Panc1 (cell line): ENCODE measurements at regions not wholly inside any gene's neighbourhood (a gene's known extent, or its start where the extent isn't known, plus 50 kb on each side); places are given as distances from the start of the nearest gene placed in this dataset.

Experiments
- ATAC-seq: fragments of 200-7000 bp; cut with Tn5 transposase; 2 replicates; pipeline ENCODE4 v1.9.1; 2020; ENCODE audit warnings: mild to moderate bottlenecking, moderate library complexity
- BruUV-seq: library from RNA; stranded (reverse); fragments of 400-500 nt; replicated peaks from 2 replicates; lab custom pipeline; 2021; lab: Mats Ljungman, UMichigan
- CTCF ChIA-PET: fragments of 300-600 bp; sonication (Branson Sonifier 250); formaldehyde crosslinking; loops from one replicate; lab custom pipeline; 2022; ENCODE audit warnings: antibody characterized with exemption; lab: Charles Lee
- POLR2A ChIA-PET: fragments of 300-600 bp; sonication (Branson Sonifier 250); formaldehyde crosslinking; loops from one replicate; lab custom pipeline; 2022; ENCODE audit warnings: antibody characterized with exemption; lab: Charles Lee
- DNase-seq: peaks from one replicate; pipeline ENCODE4 v3.0.0-alpha.2; 2010; ENCODE audit warnings: low read depth, low spot score
- H3K27ac ChIP-seq: 2 replicates; pipeline ENCODE4 v1.5.1; 2011; ENCODE audit warnings: mild to moderate bottlenecking, low read length, inconsistent platforms
- H3K27me3 ChIP-seq: fragments of 200-500 bp; sonication (Bioruptor generic); 2 replicates; pipeline ENCODE4 v1.6.0; 2014; ENCODE audit warnings: low read length, inconsistent platforms; ENCODE audit not compliant: control insufficient read depth, insufficient read depth
- H3K36me3 ChIP-seq: fragments of 200-500 bp; sonication (Bioruptor generic); 2 replicates; pipeline ENCODE4 v1.5.1; 2014; ENCODE audit warnings: inconsistent platforms, mild to moderate bottlenecking, low read length, moderate library complexity; ENCODE audit not compliant: control insufficient read depth, insufficient read depth
- H3K4me1 ChIP-seq: 2 replicates; pipeline ENCODE4 v1.5.1; 2011; ENCODE audit warnings: inconsistent platforms, mild to moderate bottlenecking, low read length, moderate library complexity; ENCODE audit not compliant: control insufficient read depth, insufficient read depth
- H3K4me3 ChIP-seq, 2 experiments: 2 replicates each; pipeline ENCODE4 v1.5.1; 2011 to 2012; ENCODE audit warnings: low read depth in 2 of 2, low read length in 2 of 2, mild to moderate bottlenecking in 2 of 2, inconsistent platforms in 1 of 2, moderate library complexity in 1 of 2
- H3K9me3 ChIP-seq: fragments of 200-500 bp; sonication (Bioruptor generic); 2 replicates; pipeline ENCODE4 v1.5.1; 2014; ENCODE audit warnings: low read depth, mild to moderate bottlenecking, inconsistent platforms, low read length, moderate library complexity; ENCODE audit not compliant: control insufficient read depth, insufficient read depth
- POLR2AphosphoS5 ChIP-seq: IDR thresholded peaks from 2 replicates; pipeline ENCODE4 v1.6.1; 2012; ENCODE audit warnings: mild to moderate bottlenecking, low read depth, low read length, moderate library complexity
- SIN3A ChIP-seq: IDR thresholded peaks from 2 replicates; pipeline ENCODE4 v1.6.1; 2012; ENCODE audit warnings: low read depth, mild to moderate bottlenecking, low read length, moderate library complexity, borderline replicate concordance; ENCODE audit not compliant: insufficient read depth
- TCF7L2 ChIP-seq: IDR thresholded peaks from 2 replicates; pipeline ENCODE4 v1.6.1; 2011; ENCODE audit warnings: mild to moderate bottlenecking, low read depth, low read length, inconsistent platforms
- in situ Hi-C: cut with HindIII; loops from 2 replicates; pipeline ENCODE4 v1.10.0; 2016; ENCODE audit warnings: low sequenced_read_pairs, low pct_unique_long_range_greater_than_20kb
- intact Hi-C: fragments of 100-400 bp; cut with micrococcal nuclease; formaldehyde crosslinking; loops from one replicate; pipeline ENCODE4 v1.10.0; 2022; ENCODE audit not compliant: unreplicated experiment
- TF ChIP-seq, protein P1 (sequence below), 2 experiments: IDR thresholded peaks; 2 replicates each; pipeline ENCODE4 v1.6.1; 2011 to 2012; ENCODE audit warnings: low read depth in 2 of 2, control low read depth in 1 of 2, low read length in 1 of 2, mild to moderate bottlenecking in 1 of 2, moderate library complexity in 1 of 2; ENCODE audit not compliant: insufficient read depth in 1 of 2
- TF ChIP-seq, protein P2 (sequence below): fragments of 450-650 bp; IDR thresholded peaks from 2 replicates; pipeline ENCODE4 v1.5.1; 2017; ENCODE audit warnings: mild to moderate bottlenecking

DNA sequence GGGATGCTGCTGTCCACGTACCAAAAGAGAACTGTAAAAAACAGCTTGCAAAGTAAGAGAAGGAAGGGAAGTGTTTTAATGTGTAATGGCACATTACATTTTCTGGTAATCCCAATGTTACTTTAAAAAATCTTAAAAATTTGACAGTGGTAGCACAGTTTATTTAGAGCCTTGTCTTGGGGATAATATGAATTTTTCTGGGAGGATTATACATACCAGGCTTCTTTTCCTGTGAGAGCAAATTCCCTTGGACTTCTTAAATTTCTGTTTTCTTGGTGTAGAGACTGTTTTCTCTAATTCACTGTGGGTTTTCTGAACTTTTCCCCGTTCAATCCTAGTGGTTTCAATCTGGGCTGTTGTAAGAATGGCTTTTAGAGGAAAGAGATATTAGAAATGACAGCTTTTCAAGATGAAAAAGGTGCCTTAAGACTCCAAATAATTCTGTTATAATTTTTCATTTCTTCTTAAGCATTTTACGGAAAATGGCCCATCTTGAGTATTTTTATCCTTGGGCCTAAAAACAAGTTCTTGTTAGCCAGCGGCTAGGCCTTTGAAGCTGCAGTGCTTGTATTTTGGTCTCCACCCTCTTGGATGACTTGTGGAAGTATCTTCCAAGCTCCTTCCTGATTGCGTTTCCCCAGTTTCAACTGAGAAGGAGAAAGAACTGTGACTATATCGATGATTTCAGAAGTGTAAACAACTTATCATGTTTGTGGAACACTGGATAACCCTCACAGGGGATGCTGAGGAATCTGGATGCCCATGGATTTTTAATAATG is 70.0 kb downstream of the LEPR start:
- intact Hi-C loops = no loop called here
- BruUV-seq = no TSS peak
- ATAC-seq (no peak), DNase-seq (no peak)
- Histone ChIP-seq H3K27me3 (no peaks in the 10 kb centered on the region), H3K4me1 (no peaks in the 10 kb centered on the region), H3K4me3 (no peak overlapping the region), H3K36me3 (no peaks in the 10 kb centered on the region), H3K27ac (no peak overlapping the region), H3K9me3 (no peaks in the 10 kb centered on the region)
- ChIA-PET POLR2A (no interaction called here), CTCF (no interaction called here)
- TF ChIP-seq TCF7L2 = no peak
- TF ChIP-seq, protein P1, sequence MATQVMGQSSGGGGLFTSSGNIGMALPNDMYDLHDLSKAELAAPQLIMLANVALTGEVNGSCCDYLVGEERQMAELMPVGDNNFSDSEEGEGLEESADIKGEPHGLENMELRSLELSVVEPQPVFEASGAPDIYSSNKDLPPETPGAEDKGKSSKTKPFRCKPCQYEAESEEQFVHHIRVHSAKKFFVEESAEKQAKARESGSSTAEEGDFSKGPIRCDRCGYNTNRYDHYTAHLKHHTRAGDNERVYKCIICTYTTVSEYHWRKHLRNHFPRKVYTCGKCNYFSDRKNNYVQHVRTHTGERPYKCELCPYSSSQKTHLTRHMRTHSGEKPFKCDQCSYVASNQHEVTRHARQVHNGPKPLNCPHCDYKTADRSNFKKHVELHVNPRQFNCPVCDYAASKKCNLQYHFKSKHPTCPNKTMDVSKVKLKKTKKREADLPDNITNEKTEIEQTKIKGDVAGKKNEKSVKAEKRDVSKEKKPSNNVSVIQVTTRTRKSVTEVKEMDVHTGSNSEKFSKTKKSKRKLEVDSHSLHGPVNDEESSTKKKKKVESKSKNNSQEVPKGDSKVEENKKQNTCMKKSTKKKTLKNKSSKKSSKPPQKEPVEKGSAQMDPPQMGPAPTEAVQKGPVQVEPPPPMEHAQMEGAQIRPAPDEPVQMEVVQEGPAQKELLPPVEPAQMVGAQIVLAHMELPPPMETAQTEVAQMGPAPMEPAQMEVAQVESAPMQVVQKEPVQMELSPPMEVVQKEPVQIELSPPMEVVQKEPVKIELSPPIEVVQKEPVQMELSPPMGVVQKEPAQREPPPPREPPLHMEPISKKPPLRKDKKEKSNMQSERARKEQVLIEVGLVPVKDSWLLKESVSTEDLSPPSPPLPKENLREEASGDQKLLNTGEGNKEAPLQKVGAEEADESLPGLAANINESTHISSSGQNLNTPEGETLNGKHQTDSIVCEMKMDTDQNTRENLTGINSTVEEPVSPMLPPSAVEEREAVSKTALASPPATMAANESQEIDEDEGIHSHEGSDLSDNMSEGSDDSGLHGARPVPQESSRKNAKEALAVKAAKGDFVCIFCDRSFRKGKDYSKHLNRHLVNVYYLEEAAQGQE (IDR thresholded peaks at IDR 0.05; ENCODE audit: insufficient read depth in 1 of 2, low read depth in 2 of 2, low read length in 1 of 2) = no peak
- no peak for TF ChIP-seq SIN3A
- TF ChIP-seq, protein P2, sequence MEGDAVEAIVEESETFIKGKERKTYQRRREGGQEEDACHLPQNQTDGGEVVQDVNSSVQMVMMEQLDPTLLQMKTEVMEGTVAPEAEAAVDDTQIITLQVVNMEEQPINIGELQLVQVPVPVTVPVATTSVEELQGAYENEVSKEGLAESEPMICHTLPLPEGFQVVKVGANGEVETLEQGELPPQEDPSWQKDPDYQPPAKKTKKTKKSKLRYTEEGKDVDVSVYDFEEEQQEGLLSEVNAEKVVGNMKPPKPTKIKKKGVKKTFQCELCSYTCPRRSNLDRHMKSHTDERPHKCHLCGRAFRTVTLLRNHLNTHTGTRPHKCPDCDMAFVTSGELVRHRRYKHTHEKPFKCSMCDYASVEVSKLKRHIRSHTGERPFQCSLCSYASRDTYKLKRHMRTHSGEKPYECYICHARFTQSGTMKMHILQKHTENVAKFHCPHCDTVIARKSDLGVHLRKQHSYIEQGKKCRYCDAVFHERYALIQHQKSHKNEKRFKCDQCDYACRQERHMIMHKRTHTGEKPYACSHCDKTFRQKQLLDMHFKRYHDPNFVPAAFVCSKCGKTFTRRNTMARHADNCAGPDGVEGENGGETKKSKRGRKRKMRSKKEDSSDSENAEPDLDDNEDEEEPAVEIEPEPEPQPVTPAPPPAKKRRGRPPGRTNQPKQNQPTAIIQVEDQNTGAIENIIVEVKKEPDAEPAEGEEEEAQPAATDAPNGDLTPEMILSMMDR = no peak
- TF ChIP-seq POLR2AphosphoS5 = no peak
- in situ Hi-C loops = no loop called here

DNA sequence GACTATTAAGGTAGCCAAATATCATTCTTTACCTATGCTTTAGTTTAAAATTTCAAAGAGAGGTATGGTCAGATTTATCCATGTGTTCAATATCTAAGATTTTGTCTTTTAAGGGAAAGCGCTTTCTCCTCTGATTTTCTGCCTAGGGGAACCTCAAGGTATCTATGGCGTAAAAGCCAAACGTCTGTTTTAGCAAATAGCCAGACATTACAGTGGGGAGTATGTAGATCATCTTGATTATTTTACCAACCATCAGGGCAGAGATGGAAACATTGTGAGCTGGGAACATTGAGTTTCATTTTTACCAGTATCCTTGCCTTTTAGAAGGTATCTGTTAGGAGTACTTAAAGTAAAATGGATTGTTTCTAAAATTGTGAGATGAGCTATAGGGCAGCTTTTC is 71.0 kb downstream of the LEPR start:
- no peaks in the 10 kb centered on the region for H3K9me3 ChIP-seq
- ChIA-PET POLR2A (no interaction called here), CTCF (no interaction called here)
- ATAC-seq = no peak
- in situ Hi-C loops = no loop called here
- no TSS peak for BruUV-seq
- H3K36me3 ChIP-seq = no peaks in the 10 kb centered on the region
- no peaks in the 10 kb centered on the region for H3K4me1 ChIP-seq
- TF ChIP-seq SIN3A (no peak), POLR2AphosphoS5 (no peak), TCF7L2 (no peak)
- TF ChIP-seq, protein P2 = no peak
- TF ChIP-seq, protein P1 (IDR thresholded peaks at IDR 0.05; ENCODE audit: insufficient read depth in 1 of 2, low read depth in 2 of 2, low read length in 1 of 2) = no peak
- no peak overlapping the region for H3K4me3 ChIP-seq
- no peak for DNase-seq
- no peaks in the 10 kb centered on the region for H3K27me3 ChIP-seq
- H3K27ac ChIP-seq = no peak overlapping the region
- intact Hi-C loops = no loop called here
